Small intestine (tissue), 7 donors: ENCODE measurements at regions not wholly inside any gene's neighbourhood (a gene's known extent, or its start where the extent isn't known, plus 50 kb on each side); places are given as distances from the start of the nearest gene placed in this dataset.

ENCODE experiments used
- DNase-seq, 2 donors: peaks; one replicate each; pipeline versions ENCODE4 v3.0.0 to v3.0.0-alpha.2; 2013
- FAIRE-seq: peaks from 2 replicates; lab custom pipeline; 2012; peaks lifted over from hg19 to GRCh38; lab: Jason Lieb, UNC
- H3K27ac ChIP-seq, 3 donors: one replicate each; pipeline ENCODE4 v1.5.1; 2013; ENCODE audit warnings: low read length in 2 of 3, mild to moderate bottlenecking in 2 of 3, control low read depth in 1 of 3, inconsistent platforms in 1 of 3, low read depth in 1 of 3, moderate library complexity in 1 of 3
- H3K27me3 ChIP-seq, 3 donors: one replicate each; pipeline ENCODE4 v1.6.1; 2013; ENCODE audit warnings: low read length in 3 of 3, inconsistent platforms in 1 of 3; ENCODE audit not compliant: control insufficient read depth in 3 of 3, insufficient read depth in 3 of 3
- H3K36me3 ChIP-seq, 3 donors: one replicate each; pipeline ENCODE4 v1.6.1; 2013; ENCODE audit warnings: low read length in 3 of 3, inconsistent platforms in 1 of 3, low read depth in 1 of 3, mild to moderate bottlenecking in 1 of 3, moderate library complexity in 1 of 3; ENCODE audit not compliant: control insufficient read depth in 3 of 3, insufficient read depth in 2 of 3
- H3K4me1 ChIP-seq, 3 donors: one replicate each; pipeline ENCODE4 v1.6.1; 2013; ENCODE audit warnings: low read length in 2 of 3, inconsistent platforms in 1 of 3, low read depth in 1 of 3, mild to moderate bottlenecking in 1 of 3, moderate library complexity in 1 of 3; ENCODE audit not compliant: control insufficient read depth in 3 of 3, insufficient read depth in 2 of 3
- H3K4me3 ChIP-seq, 3 donors: one replicate each; pipeline ENCODE4 v1.5.1; 2013; ENCODE audit warnings: low read length in 3 of 3, control low read depth in 1 of 3, inconsistent platforms in 1 of 3, low read depth in 1 of 3, mild to moderate bottlenecking in 1 of 3, moderate library complexity in 1 of 3
- H3K9me3 ChIP-seq, 2 donors: one replicate each; pipeline ENCODE4 v1.6.1; 2013; ENCODE audit warnings: low read depth in 1 of 2, low read length in 1 of 2; ENCODE audit not compliant: control insufficient read depth in 2 of 2, insufficient read depth in 1 of 2
- WGBS, 3 donors: extraction: QIAGEN DNeasy Blood & Tissue Kit; methylation state at CpG; one replicate each; pipeline ENCODE4 v1.1.7; 2013; 5-methylcytosine and 5-hydroxymethylcytosine counted together
- donor health status: healthy with polysubstance abuse.
- donor health status: control.
- donor health status: control.
- donor health status: Bipolar disorder and iron deficiency.
- donor health status: healthy.

DNA sequence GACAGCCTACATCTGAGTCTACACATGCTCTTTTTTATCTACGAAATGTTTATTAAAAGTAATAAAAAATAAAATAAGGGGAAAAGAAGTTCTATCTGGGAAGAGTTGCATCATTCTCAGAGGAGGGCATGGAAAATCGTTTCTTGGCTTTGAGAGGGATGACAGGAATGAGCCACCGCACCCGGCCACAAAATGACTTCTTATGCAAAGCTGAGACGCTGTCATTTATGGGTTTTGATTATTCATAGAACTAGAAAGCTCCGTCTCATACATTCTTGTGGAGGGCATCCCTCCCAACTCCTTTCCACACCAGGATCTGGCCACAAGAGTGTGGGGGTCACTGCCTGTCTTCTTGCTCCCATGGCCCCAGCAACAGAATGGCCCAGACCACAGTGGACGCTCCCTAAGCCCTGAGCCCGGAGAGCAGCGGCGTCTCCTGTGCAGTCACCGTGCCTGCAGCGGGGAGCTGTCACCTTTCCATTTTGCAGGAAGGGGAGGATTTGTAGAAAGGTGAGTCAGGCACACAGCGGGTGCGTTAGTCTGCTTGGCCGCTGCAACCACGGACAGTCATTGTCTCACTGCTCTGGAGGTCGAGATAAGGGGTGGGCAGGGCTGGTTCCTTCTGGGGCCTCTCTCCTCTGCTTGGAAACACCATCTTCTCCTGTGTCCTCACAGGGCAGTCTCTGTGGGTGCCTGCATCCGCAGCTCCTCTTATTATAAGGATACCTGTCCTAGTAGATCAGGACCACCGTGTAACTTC lies 1388.7 kb downstream of the BRD1 start:
- Histone ChIP-seq H3K9me3 (no peaks in the 10 kb centered on the region), H3K27me3 (no peaks in the 10 kb centered on the region), H3K4me1 (no peaks in the 10 kb centered on the region), H3K27ac (no peak overlapping the region), H3K36me3 (no peaks in the 10 kb centered on the region), H3K4me3 (no peak overlapping the region)
- FAIRE-seq = no peak
- WGBS, 3 donors = 45 to 67% (median 52%) methylated on average over 19 of the region's 19 CpGs
- DNase-seq = no peak

DNA sequence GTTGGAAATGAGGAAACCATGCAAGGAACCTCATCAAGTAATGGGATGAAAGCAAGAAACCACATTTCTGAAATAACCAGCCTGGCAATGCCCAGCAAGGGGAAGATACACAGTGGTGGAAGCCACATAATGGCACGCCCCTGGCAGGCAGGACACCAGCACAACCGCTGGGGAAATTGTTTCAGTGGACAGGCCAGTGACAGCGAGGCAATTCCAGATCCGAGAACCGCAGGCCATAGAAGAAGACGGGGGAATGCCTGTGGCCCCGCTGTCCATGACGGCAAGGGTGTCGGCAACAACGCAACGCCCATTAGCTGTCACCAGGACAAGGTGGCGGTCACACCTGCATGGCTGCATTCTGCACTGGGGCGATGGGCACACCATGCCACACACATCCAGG lies 1389.6 kb downstream of the BRD1 start:
- Histone ChIP-seq H3K27ac (no peak overlapping the region), H3K4me3 (no peak overlapping the region), H3K4me1 (no peaks in the 10 kb centered on the region), H3K36me3 (no peaks in the 10 kb centered on the region), H3K27me3 (no peaks in the 10 kb centered on the region), H3K9me3 (no peaks in the 10 kb centered on the region)
- 86 to 91% (median 90%) methylated on average over 13 of the region's 13 CpGs for WGBS, 3 donors
- no peak for DNase-seq
- no peak for FAIRE-seq

- no peak for FAIRE-seq
- no peaks in the 10 kb centered on the region for H3K9me3 ChIP-seq
Observed at GRCh38 chr22:48436201-48436931, 1391.3 kb downstream of the BRD1 start.

DNA sequence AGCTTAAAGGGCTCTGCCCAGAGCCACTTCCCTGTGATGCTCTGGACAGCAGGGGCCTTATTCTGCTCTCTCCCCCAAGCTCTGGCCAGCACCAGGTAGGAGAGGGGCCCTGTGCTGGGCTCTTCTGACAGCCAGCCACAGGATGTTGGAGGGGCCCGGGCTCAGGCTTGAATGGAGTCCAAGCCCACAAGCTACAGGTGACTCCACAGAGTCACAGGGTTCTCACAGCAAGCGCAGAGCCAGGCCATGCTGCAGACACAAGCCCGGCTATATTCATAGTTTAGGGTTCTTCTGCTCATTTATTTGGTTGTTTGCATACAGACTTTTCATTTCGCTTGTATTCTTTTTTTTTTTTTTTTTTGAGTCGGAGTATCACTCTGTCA lies 1392.8 kb downstream of the BRD1 start:
- FAIRE-seq (no peak), DNase-seq (no peak)
- Histone ChIP-seq H3K4me1 (no peaks in the 10 kb centered on the region), H3K27ac (no peak overlapping the region), H3K9me3 (no peaks in the 10 kb centered on the region), H3K27me3 (no peaks in the 10 kb centered on the region), H3K36me3 (no peaks in the 10 kb centered on the region), H3K4me3 (no peak overlapping the region)
- WGBS, 3 donors = 79 to 83% (median 83%) methylated on average over 5 of the region's 5 CpGs

More at GRCh38 chr22:48436201-48436931, 1391.3 kb downstream of the BRD1 start:
- H3K36me3 ChIP-seq = no peaks in the 10 kb centered on the region
- no peak for DNase-seq
- H3K27me3 ChIP-seq = no peaks in the 10 kb centered on the region
- no peak overlapping the region for H3K27ac ChIP-seq
- no peaks in the 10 kb centered on the region for H3K4me1 ChIP-seq
- 75 to 78% (median 76%) methylated on average over 17 of the region's 17 CpGs for WGBS, 3 donors
- H3K4me3 ChIP-seq = no peak overlapping the region

DNA sequence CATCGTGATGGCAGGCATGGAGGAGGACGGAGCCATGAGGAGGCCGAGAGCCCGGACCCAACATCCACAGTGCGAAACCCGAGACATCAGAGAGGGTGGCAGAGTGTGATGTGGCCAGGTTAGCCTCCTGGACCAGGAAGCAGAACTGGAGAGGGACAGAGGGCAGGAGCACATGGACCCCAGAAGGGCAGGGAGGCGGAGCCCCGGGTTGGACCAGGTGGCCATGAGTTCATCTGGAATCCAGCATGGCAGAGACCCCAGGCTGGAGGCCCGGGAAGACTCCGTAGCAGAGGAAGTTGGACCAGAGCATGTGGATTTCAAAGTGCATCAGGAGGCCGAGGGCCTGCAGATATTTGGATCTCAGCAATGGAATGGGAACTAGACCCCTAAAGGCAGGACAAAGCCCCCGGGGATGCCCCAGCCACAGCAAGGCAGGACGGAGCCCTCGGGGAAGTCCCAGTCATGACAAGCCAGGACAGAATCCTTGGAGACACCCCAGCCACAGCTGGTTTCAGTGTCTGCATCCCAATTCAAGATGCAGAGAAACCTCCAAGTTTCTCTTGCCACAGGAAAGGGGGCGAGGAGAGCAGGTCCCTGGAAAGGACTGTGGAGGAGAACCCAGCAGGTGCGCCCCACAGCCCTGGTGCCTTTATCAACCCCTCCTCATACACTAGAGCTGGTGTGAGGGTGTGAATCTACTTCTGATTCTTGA lies 1393.4 kb downstream of the BRD1 start:
- FAIRE-seq (no peak), DNase-seq (no peak)
- Histone ChIP-seq H3K27me3 (no peaks in the 10 kb centered on the region), H3K27ac (no peak overlapping the region), H3K36me3 (no peaks in the 10 kb centered on the region), H3K4me1 (no peaks in the 10 kb centered on the region), H3K9me3 (no peaks in the 10 kb centered on the region), H3K4me3 (no peak overlapping the region)
- 82 to 84% (median 83%) methylated on average over 16 of the region's 16 CpGs for WGBS, 3 donors

DNA sequence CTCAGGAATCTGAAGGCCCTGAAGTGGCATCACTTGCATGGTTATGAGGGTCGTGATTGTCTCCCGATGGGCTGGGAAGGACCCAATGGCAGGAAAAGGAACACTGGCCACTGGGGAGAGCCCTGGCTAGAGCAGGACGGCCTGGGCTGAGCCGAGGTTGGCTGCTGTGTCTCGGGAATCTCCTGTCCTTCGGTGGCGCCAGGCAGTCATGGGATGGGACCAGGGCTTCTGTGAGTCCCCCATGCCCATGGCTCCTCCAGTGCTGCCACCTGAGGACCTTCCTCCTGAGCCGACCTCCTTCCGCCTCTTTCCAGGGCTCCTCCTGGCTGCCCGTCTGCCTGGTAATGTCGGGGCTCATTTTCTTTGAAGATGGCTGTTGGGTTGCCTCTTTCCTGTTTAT lies 1394.0 kb downstream of the BRD1 start:
- DNase-seq (no peak), FAIRE-seq (no peak)
- no peak overlapping the region for H3K4me3 ChIP-seq
- no peaks in the 10 kb centered on the region for H3K4me1 ChIP-seq
- no peaks in the 10 kb centered on the region for H3K9me3 ChIP-seq
- H3K36me3 ChIP-seq = no peaks in the 10 kb centered on the region
- no peaks in the 10 kb centered on the region for H3K27me3 ChIP-seq
- 77 to 87% (median 87%) methylated on average over 10 to 11 of the region's 11 CpGs for WGBS, 3 donors
- H3K27ac ChIP-seq = no peak overlapping the region

- Histone ChIP-seq H3K4me3 (no peak overlapping the region), H3K9me3 (no peaks in the 10 kb centered on the region), H3K27ac (no peak overlapping the region), H3K4me1 (no peaks in the 10 kb centered on the region), H3K36me3 (no peaks in the 10 kb centered on the region), H3K27me3 (no peaks in the 10 kb centered on the region)
- DNase-seq = no peak
- no peak for FAIRE-seq
- WGBS, 3 donors = 78 to 83% (median 78%) methylated on average over 15 of the region's 15 CpGs
Observed at GRCh38 chr22:48432781-48433518, 1394.7 kb downstream of the BRD1 start.
